ENCODE measurements at regions not wholly inside any gene's neighbourhood (a gene's known extent, or its start where the extent isn't known, plus 50 kb on each side); places are given as distances from the start of the nearest gene placed in this dataset.

DNA sequence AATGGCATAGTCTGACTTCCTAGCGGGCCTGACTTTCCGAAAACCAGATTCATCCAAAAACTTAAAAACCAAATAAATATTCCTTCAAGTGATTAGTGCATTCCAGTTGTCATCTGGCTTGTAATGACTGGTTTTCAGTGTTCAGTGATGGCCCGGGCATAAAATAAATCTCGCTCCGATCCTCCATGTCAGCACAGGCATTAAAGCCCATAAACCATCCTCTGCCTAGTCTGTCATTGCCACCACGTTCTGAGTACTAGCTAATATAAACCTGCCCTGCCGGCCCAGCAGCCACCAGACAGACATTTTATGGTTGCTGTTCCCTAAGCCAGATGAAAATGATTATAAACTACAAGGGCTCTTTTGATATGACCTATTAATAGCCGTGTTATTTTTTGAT is 232.3 kb upstream of the GMDS start:
- no TSS peak for BruUV-seq (replicated peaks)
- ChIA-PET POLR2A (ENCODE audit: unreplicated experiment) (no interaction called here), CTCF (no interaction called here)
- Histone ChIP-seq H3K27ac (ENCODE audit: low read length) (peak overlapping the region; percentile 66), H3F3A (ENCODE audit: low read length, unreplicated experiment) (no peaks in the 10 kb centered on the region), H3K79me2 (ENCODE audit: low read length) (no peaks in the 10 kb centered on the region), H4K20me1 (ENCODE audit: low read length) (no peaks in the 10 kb centered on the region), H3K27me3 (ENCODE audit: low read length) (no peaks in the 10 kb centered on the region), H2AFZ (ENCODE audit: low read length) (no peak overlapping the region), H3K9me3 (ENCODE audit: low read length) (no peaks in the 10 kb centered on the region; the same call in 1 of the 2 replicates), H3K36me3 (ENCODE audit: low read depth, low read length) (no peaks in the 10 kb centered on the region), H3K4me1 (ENCODE audit: insufficient read depth, low read length) (peaks cover 19% of the 10 kb centered on the region), H3K9ac (ENCODE audit: low read length) (no peak overlapping the region; the same call in 1 of the 2 replicates), H3K4me3 (ENCODE audit: low read length) (no peak overlapping the region), H3K9me2 (replicated peaks; ENCODE audit: low read length) (no peaks in the 10 kb centered on the region; the same call in 1 of the 2 replicates), H3K4me2 (ENCODE audit: low read length) (no peak overlapping the region)
- intact Hi-C loops (cut with micrococcal nuclease) = no loop called here
- no peak for ATAC-seq
- TF ChIP-seq, protein P1, sequence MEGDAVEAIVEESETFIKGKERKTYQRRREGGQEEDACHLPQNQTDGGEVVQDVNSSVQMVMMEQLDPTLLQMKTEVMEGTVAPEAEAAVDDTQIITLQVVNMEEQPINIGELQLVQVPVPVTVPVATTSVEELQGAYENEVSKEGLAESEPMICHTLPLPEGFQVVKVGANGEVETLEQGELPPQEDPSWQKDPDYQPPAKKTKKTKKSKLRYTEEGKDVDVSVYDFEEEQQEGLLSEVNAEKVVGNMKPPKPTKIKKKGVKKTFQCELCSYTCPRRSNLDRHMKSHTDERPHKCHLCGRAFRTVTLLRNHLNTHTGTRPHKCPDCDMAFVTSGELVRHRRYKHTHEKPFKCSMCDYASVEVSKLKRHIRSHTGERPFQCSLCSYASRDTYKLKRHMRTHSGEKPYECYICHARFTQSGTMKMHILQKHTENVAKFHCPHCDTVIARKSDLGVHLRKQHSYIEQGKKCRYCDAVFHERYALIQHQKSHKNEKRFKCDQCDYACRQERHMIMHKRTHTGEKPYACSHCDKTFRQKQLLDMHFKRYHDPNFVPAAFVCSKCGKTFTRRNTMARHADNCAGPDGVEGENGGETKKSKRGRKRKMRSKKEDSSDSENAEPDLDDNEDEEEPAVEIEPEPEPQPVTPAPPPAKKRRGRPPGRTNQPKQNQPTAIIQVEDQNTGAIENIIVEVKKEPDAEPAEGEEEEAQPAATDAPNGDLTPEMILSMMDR (conservative IDR thresholded peaks at IDR 0.05; ENCODE audit: low read depth, low read length) = no peak
- TF ChIP-seq EZH2phosphoT487 (IDR thresholded peaks at IDR 0.05; ENCODE audit: borderline replicate concordance, low read length) (no peak), EZH2 (IDR thresholded peaks at IDR 0.05; ENCODE audit: low read length, unreplicated experiment) (no peak)
- no peak for DNase-seq

DNA sequence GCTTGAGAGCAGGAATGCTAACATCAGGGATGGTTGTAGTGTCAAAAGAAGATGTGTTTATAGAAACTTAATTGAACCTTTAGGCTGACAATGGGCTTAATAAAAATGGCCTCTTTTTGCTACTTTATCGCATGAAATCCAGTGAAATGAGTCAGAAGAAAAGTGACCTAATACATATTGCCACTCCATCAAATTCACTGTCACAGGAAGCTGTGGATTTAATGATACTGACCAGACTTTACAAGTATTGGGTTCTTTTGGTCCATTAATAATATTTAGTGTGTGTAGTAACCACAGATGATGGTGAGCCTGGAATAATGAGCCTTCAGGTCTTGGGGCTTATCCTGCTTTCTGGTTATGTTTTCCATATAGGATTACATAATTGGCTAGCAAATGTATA is 231.8 kb upstream of the GMDS start:
- Histone ChIP-seq H4K20me1 (ENCODE audit: low read length) (no peaks in the 10 kb centered on the region), H3K9ac (ENCODE audit: low read length) (peak overlapping the region; percentile 42; the same call in 1 of the 2 replicates), H3K36me3 (ENCODE audit: low read depth, low read length) (no peaks in the 10 kb centered on the region), H3K4me1 (ENCODE audit: insufficient read depth, low read length) (peaks cover 19% of the 10 kb centered on the region), H3K27ac (ENCODE audit: low read length) (peak overlapping the region; percentile 66), H3F3A (ENCODE audit: low read length, unreplicated experiment) (no peaks in the 10 kb centered on the region), H3K4me2 (ENCODE audit: low read length) (no peak overlapping the region), H2AFZ (ENCODE audit: low read length) (no peak overlapping the region), H3K27me3 (ENCODE audit: low read length) (no peaks in the 10 kb centered on the region), H3K9me2 (replicated peaks; ENCODE audit: low read length) (no peaks in the 10 kb centered on the region; the same call in 1 of the 2 replicates), H3K9me3 (ENCODE audit: low read length) (no peaks in the 10 kb centered on the region), H3K4me3 (ENCODE audit: low read length) (no peak overlapping the region), H3K79me2 (ENCODE audit: low read length) (no peaks in the 10 kb centered on the region)
- intact Hi-C loops (cut with micrococcal nuclease) = no loop called here
- CTCF ChIA-PET = no interaction called here
- no peak for TF ChIP-seq EZH2phosphoT487 (IDR thresholded peaks at IDR 0.05; ENCODE audit: borderline replicate concordance, low read length)
- TF ChIP-seq, protein P1 (conservative IDR thresholded peaks at IDR 0.05; ENCODE audit: low read depth, low read length) = no peak
- ATAC-seq (peak; percentile 37; the same call in 1 of the 2 replicates), DNase-seq (peak; percentile 44)
- POLR2A ChIA-PET (ENCODE audit: unreplicated experiment) = no interaction called here
- BruUV-seq (replicated peaks) = no TSS peak

DNA sequence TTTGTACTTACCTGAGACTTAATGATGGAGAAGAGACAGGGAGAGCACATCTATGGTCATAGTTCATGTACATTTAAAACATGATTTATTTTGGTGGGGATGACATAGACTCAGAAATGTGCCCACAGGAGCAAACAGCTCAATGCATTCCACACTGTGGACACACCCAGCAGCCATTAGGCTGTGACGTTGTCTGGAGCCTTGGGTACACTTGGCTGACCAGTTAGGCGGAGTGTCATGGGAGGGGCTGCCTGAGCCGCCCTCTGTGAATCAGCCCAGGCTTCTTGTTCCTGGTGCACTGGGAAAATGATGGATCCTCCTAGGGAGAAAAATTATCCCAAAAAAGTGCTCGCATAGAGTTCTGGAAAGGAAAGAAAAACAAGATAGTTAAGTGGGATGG is 231.0 kb upstream of the GMDS start:
- H3K4me1 ChIP-seq (ENCODE audit: insufficient read depth, low read length) = peaks cover 19% of the 10 kb centered on the region
- CTCF ChIA-PET = no interaction called here
- H2AFZ ChIP-seq (ENCODE audit: low read length) = peak overlapping the region; percentile 40; the same call in 1 of the 2 replicates
- no peaks in the 10 kb centered on the region for H3F3A ChIP-seq (ENCODE audit: low read length, unreplicated experiment)
- no peaks in the 10 kb centered on the region for H3K36me3 ChIP-seq (ENCODE audit: low read depth, low read length)
- DNase-seq (peak; percentile 90), ATAC-seq (peak; percentile 92)
- no peaks in the 10 kb centered on the region for H3K9me3 ChIP-seq (ENCODE audit: low read length)
- no peaks in the 10 kb centered on the region for H3K27me3 ChIP-seq (ENCODE audit: low read length)
- H3K27ac ChIP-seq (ENCODE audit: low read length) = peak overlapping the region; percentile 66
- no peaks in the 10 kb centered on the region for H4K20me1 ChIP-seq (ENCODE audit: low read length)
- H3K4me3 ChIP-seq (ENCODE audit: low read length) = no peak overlapping the region
- no peaks in the 10 kb centered on the region for H3K79me2 ChIP-seq (ENCODE audit: low read length)
- no TSS peak for BruUV-seq (replicated peaks)
- H3K4me2 ChIP-seq (ENCODE audit: low read length) = 0 out of 2 replicates have a peak overlapping the region, but pooled peaks have one; percentile 3
- H3K9me2 ChIP-seq (replicated peaks; ENCODE audit: low read length) = no peaks in the 10 kb centered on the region; the same call in 1 of the 2 replicates
- TF ChIP-seq EZH2 (IDR thresholded peaks at IDR 0.05; ENCODE audit: low read length, unreplicated experiment) = no peak
- TF ChIP-seq, protein P1 (conservative IDR thresholded peaks at IDR 0.05; ENCODE audit: low read depth, low read length) = no peak
- TF ChIP-seq EZH2phosphoT487 (IDR thresholded peaks at IDR 0.05; ENCODE audit: borderline replicate concordance, low read length) = no peak
- intact Hi-C loops (cut with micrococcal nuclease) = no loop called here
- POLR2A ChIA-PET (ENCODE audit: unreplicated experiment) = no interaction called here
- H3K9ac ChIP-seq (ENCODE audit: low read length) = peak overlapping the region; percentile 42; the same call in 1 of the 2 replicates

Data from PC-3 (cell line).